Gastrocnemius medialis (tissue), 4 donors: ENCODE measurements at regions not wholly inside any gene's neighbourhood (a gene's known extent, or its start where the extent isn't known, plus 50 kb on each side); places are given as distances from the start of the nearest gene placed in this dataset.

Experiments
- CTCF ChIP-seq, 5 experiments: fragments of 450-650 bp in 3 of 5; fragments of 200-600 bp in 2 of 5; sonication (generic) in 2 of 5; IDR thresholded peaks in 4 of 5; conservative IDR thresholded peaks in 1 of 5; 1 replicate in 4 of 5; 2 replicates in 1 of 5; pipeline ENCODE4 v1.5.1; 2016 to 2019; ENCODE audit warnings: antibody characterized with exemption in 5 of 5, mild to moderate bottlenecking in 3 of 5, moderate library complexity in 3 of 5
- POLR2A ChIP-seq, 2 donors: fragments of 450-650 bp; IDR thresholded peaks; one replicate each; pipeline ENCODE4 v1.6.1; 2017; ENCODE audit warnings: antibody characterized with exemption in 2 of 2, mild to moderate bottlenecking in 2 of 2, moderate library complexity in 2 of 2

- no peak for TF ChIP-seq CTCF (IDR thresholded peaks at IDR 0.05 in 4 of 5, conservative IDR thresholded peaks at IDR 0.05 in 1 of 5)
- no peak for TF ChIP-seq POLR2A (IDR thresholded peaks at IDR 0.05)
Observed at GRCh38 chr2:16412321-16413030, 253.2 kb downstream of the CYRIA start.
